IMR-90 (cell line): ENCODE measurements at regions not wholly inside any gene's neighbourhood (a gene's known extent, or its start where the extent isn't known, plus 50 kb on each side); places are given as distances from the start of the nearest gene placed in this dataset.

ENCODE experiments used
- ATAC-seq: fragments of 200-7000 bp; cut with Tn5 transposase; 2 replicates; pipeline ENCODE4 v1.9.1; 2020; ENCODE audit warnings: low read depth, mild to moderate bottlenecking, moderate library complexity
- BruUV-seq: library from RNA; stranded (reverse); fragments of 400-500 nt; replicated peaks from 2 replicates; lab custom pipeline; 2021; lab: Mats Ljungman, UMichigan
- CTCF ChIA-PET: fragments of 300-600 bp; formaldehyde crosslinking; extraction: SDS; loops from one replicate; lab custom pipeline; 2021; ENCODE audit warnings: antibody characterized with exemption; lab: Yijun Ruan, JAX
- POLR2A ChIA-PET: fragments of 300-600 bp; sonication (Branson Sonifier 250); formaldehyde crosslinking; loops from one replicate; lab custom pipeline; 2022; ENCODE audit warnings: antibody characterized with exemption; ENCODE audit not compliant: unreplicated experiment; lab: Charles Lee
- DNase-seq: peaks from one replicate; pipeline ENCODE4 v3.0.0; 2013
- H2AFZ ChIP-seq: replicated peaks from 2 replicates; pipeline ENCODE3; 2013; ENCODE audit warnings: low read length, mild to moderate bottlenecking; ENCODE audit not compliant: poor library complexity
- H2AK5ac ChIP-seq: 2 replicates; pipeline ENCODE4 v1.6.1; 2013; ENCODE audit warnings: low read depth, low read length, inconsistent platforms
- H2AK9ac ChIP-seq: replicated peaks from 2 replicates; pipeline ENCODE3; 2013; ENCODE audit warnings: mild to moderate bottlenecking, low read depth, low read length, moderate library complexity; ENCODE audit not compliant: poor library complexity
- H2BK120ac ChIP-seq: 2 replicates; pipeline ENCODE4 v1.6.1; 2013; ENCODE audit warnings: low read depth, low read length, inconsistent platforms
- H2BK15ac ChIP-seq: 3 replicates; pipeline ENCODE4 v1.6.1; 2013; ENCODE audit warnings: low read depth, low read length, inconsistent platforms
- H2BK20ac ChIP-seq: 2 replicates; pipeline ENCODE4 v1.6.1; 2013; ENCODE audit warnings: low read depth, mild to moderate bottlenecking, inconsistent platforms, low read length, moderate library complexity
- H2BK5ac ChIP-seq: 2 replicates; pipeline ENCODE4 v1.6.1; 2013; ENCODE audit warnings: mild to moderate bottlenecking, low read depth, low read length, inconsistent platforms; ENCODE audit not compliant: poor library complexity, severe bottlenecking
- H3K14ac ChIP-seq: replicated peaks from 2 replicates; pipeline ENCODE4 v1.6.1; 2013; ENCODE audit warnings: low read depth, low read length, inconsistent platforms
- H3K18ac ChIP-seq: 2 replicates; pipeline ENCODE4 v1.6.1; 2013; ENCODE audit warnings: low read depth, low read length, control low read depth
- H3K23ac ChIP-seq: 2 replicates; pipeline ENCODE4 v1.6.1; 2013; ENCODE audit warnings: low read depth, low read length, inconsistent platforms
- H3K27ac ChIP-seq: 2 replicates; pipeline ENCODE4 v1.5.1; 2013; ENCODE audit warnings: mild to moderate bottlenecking, control low read depth, low read length; ENCODE audit not compliant: insufficient read depth
- H3K27me3 ChIP-seq: 2 replicates; pipeline ENCODE4 v1.6.1; 2013; ENCODE audit warnings: low read length; ENCODE audit not compliant: control insufficient read depth, insufficient read depth
- H3K36me3 ChIP-seq: 2 replicates; pipeline ENCODE4 v1.6.1; 2013; ENCODE audit warnings: low read length, mixed read lengths; ENCODE audit not compliant: control insufficient read depth, insufficient read depth
- H3K4ac ChIP-seq: 2 replicates; pipeline ENCODE4 v1.6.1; 2013; ENCODE audit warnings: low read depth, low read length, inconsistent platforms
- H3K4me1 ChIP-seq: 2 replicates; pipeline ENCODE4 v1.6.1; 2013; ENCODE audit warnings: low read length, mixed read lengths; ENCODE audit not compliant: control insufficient read depth, insufficient read depth
- H3K4me2 ChIP-seq: 2 replicates; pipeline ENCODE4 v1.6.1; 2013; ENCODE audit warnings: low read depth, mild to moderate bottlenecking, control low read depth, low read length, moderate library complexity
- H3K4me3 ChIP-seq: 2 replicates; pipeline ENCODE4 v1.5.1; 2013; ENCODE audit warnings: low read depth, mild to moderate bottlenecking, control low read depth, low read length, moderate library complexity; ENCODE audit not compliant: insufficient read depth
- H3K56ac ChIP-seq: 2 replicates; pipeline ENCODE4 v1.6.1; 2013; ENCODE audit warnings: low read length, inconsistent platforms; ENCODE audit not compliant: insufficient read depth; ENCODE audit errors: extremely low read depth
- H3K79me1 ChIP-seq, 2 experiments: 2 replicates each; pipeline ENCODE4 v1.6.1; 2013; ENCODE audit warnings: low read length in 2 of 2, inconsistent platforms in 1 of 2, low read depth in 1 of 2
- H3K9ac ChIP-seq: 2 replicates; pipeline ENCODE4 v1.6.1; 2013; ENCODE audit warnings: low read depth, low read length, control low read depth
- H3K9me1 ChIP-seq: 2 replicates; pipeline ENCODE4 v1.6.1; 2013; ENCODE audit warnings: low read length, inconsistent platforms; ENCODE audit not compliant: insufficient read depth
- H3K9me3 ChIP-seq: 2 replicates; pipeline ENCODE4 v1.6.1; 2013; ENCODE audit warnings: low read length; ENCODE audit not compliant: control insufficient read depth, insufficient read depth
- H4K20me1 ChIP-seq: 2 replicates; pipeline ENCODE4 v1.6.1; 2013; ENCODE audit warnings: low read length, inconsistent platforms; ENCODE audit not compliant: insufficient read depth
- H4K5ac ChIP-seq: 2 replicates; pipeline ENCODE4 v1.6.1; 2013; ENCODE audit warnings: mild to moderate bottlenecking, low read depth, low read length, control low read depth
- H4K8ac ChIP-seq, 2 experiments: 2 replicates each; pipeline ENCODE4 v1.6.1; 2013; ENCODE audit warnings: low read depth in 2 of 2, low read length in 2 of 2, control low read depth in 1 of 2, inconsistent platforms in 1 of 2
- H4K91ac ChIP-seq: 2 replicates; pipeline ENCODE4 v1.6.1; 2013; ENCODE audit warnings: low read depth, low read length, inconsistent platforms; ENCODE audit not compliant: insufficient read depth
- BHLHE40 ChIP-seq: fragments of 150-350 bp; IDR thresholded peaks from 2 replicates; pipeline ENCODE4 v1.6.1; 2016; ENCODE audit warnings: mild to moderate bottlenecking, low read depth, low read length
- CEBPB ChIP-seq: IDR thresholded peaks from 2 replicates; pipeline ENCODE4 v1.6.1; 2012; ENCODE audit warnings: low read depth, low read length, improper control_type of control experiment
- CTCF ChIP-seq: conservative IDR thresholded peaks from 2 replicates; pipeline ENCODE4 v1.5.1; 2012; ENCODE audit warnings: mild to moderate bottlenecking, low read depth, low read length, improper control_type of control experiment
- RAD21 ChIP-seq: IDR thresholded peaks from 2 replicates; pipeline ENCODE4 v1.6.1; 2012; ENCODE audit warnings: low read length, improper control_type of control experiment
- SMC3 ChIP-seq: fragments of 150-350 bp; IDR thresholded peaks from 2 replicates; pipeline ENCODE4 v1.6.1; 2016; ENCODE audit warnings: low read depth, mild to moderate bottlenecking, antibody characterized with exemption, low read length, moderate library complexity
- WGBS, 2 experiments: methylation state at CpG; one replicate each; pipeline versions ENCODE4 v1.1.5 to v1.1.7; 2013; ENCODE audit warnings: missing lambda C conversion rate in 2 of 2; ENCODE audit not compliant: insufficient read length in 1 of 2; ENCODE audit errors: extremely low coverage in 2 of 2; 5-methylcytosine and 5-hydroxymethylcytosine counted together
- dilution Hi-C: fragments of 300-500 bp; cut with HindIII; formaldehyde crosslinking; loops from one replicate; pipeline ENCODE4 v1.14.3; 2018; ENCODE audit warnings: low sequenced_read_pairs; ENCODE audit not compliant: unreplicated experiment
- in situ Hi-C: fragments of 300-500 bp; cut with MboI; formaldehyde crosslinking; loops from 3 replicates; pipeline ENCODE4 v1.14.3; 2019; ENCODE audit warnings: low sequenced_read_pairs, inconsistent platforms, mixed read lengths
- intact Hi-C: fragments of 100-400 bp; cut with micrococcal nuclease; formaldehyde crosslinking; loops from 2 replicates; pipeline ENCODE4 v1.10.0; 2022

DNA sequence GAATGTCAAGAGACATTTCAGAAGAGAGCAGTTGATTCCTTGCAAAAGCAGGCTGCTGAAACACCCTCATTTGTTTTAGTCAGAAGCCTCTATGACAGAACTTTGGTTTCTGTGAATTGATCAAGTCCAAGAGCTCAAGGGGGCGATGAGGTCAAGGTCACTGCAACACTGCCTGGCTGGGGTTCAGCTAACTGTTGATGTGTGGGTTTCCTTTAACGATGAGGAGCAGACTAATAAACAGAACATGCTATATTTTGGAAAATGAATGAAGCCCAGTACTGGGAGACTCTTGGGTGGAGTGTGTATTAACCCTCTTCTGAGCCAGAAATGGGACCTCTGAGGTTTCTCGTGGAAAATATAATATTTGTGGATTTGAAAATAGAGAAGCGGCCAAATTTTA, 109.3 kb downstream of the ZC3H11B start:
- Histone ChIP-seq H2BK5ac (no peak overlapping the region), H3K9ac (no peak overlapping the region), H2BK15ac (no peak overlapping the region), H2AK9ac (no peak overlapping the region), H2AFZ (no peak overlapping the region), H4K91ac (no peak overlapping the region), H3K79me1 (no peaks in the 10 kb centered on the region), H4K5ac (no peak overlapping the region), H3K27me3 (no peaks in the 10 kb centered on the region; the same call in none of the 2 replicates), H3K4me3 (no peak overlapping the region), H3K4me2 (no peak overlapping the region), H3K18ac (no peak overlapping the region), H4K8ac (no peak overlapping the region), H3K9me1 (no peaks in the 10 kb centered on the region), H3K14ac (no peak overlapping the region), H3K23ac (no peak overlapping the region), H3K4ac (no peak overlapping the region), H3K56ac (no peak overlapping the region), H4K20me1 (no peaks in the 10 kb centered on the region), H2BK20ac (no peak overlapping the region), H3K36me3 (no peaks in the 10 kb centered on the region), H3K4me1 (no peaks in the 10 kb centered on the region), H2AK5ac (no peak overlapping the region), H2BK120ac (no peak overlapping the region), H3K27ac (no peak overlapping the region), H3K9me3 (no peaks in the 10 kb centered on the region)
- TF ChIP-seq CTCF (no peak), CEBPB (no peak), BHLHE40 (no peak), RAD21 (no peak), SMC3 (no peak)
- DNase-seq (no peak), ATAC-seq (no peak)
- WGBS, 2 experiments: no CpG with 5 or more reads among the region's 4 CpGs
- in situ Hi-C loops (no loop called here), intact Hi-C loops (no loop called here), dilution Hi-C loops (no loop called here)
- ChIA-PET CTCF (no interaction called here), POLR2A (no interaction called here)
- no TSS peak for BruUV-seq
